HL-60/S4 treated with retinoic acid at 250 ng/mL for 4 days and 3 days (cell line): ENCODE measurements at regions not wholly inside any gene's neighbourhood (a gene's known extent, or its start where the extent isn't known, plus 50 kb on each side); places are given as distances from the start of the nearest gene placed in this dataset.
"Not testable (repeated sequence)": the region's sequence is repeated elsewhere in the genome, so short reads cannot be mapped to it uniquely, and the experiment has no call there.

Experiments used
- in situ Hi-C: fragments of 300-500 bp; cut with MboI; formaldehyde crosslinking; loops from 2 replicates; pipeline ENCODE4 v1.7.0; 2022; ENCODE audit warnings: low sequenced_read_pairs

DNA sequence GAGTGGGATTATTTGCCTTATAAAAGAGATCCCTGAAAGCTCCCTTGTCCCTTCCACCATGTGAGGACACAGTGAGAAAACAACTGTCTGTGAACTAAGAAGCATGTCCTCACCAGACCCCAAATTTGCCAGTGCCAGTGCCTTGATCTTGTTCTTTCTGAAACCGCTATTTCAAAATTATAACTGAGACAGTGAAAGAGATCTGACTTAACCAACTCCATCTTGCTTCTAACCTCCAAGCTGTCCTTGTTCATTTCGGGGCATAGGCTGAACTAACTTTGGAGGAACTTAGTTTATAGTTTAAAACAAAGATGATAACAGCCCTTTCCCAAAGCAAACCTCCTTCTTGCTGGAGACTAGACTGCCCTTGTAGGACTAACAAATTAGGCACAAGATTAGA, 563.9 kb downstream of the ADCYAP1 start:
- in situ Hi-C loops = no loop called here

DNA sequence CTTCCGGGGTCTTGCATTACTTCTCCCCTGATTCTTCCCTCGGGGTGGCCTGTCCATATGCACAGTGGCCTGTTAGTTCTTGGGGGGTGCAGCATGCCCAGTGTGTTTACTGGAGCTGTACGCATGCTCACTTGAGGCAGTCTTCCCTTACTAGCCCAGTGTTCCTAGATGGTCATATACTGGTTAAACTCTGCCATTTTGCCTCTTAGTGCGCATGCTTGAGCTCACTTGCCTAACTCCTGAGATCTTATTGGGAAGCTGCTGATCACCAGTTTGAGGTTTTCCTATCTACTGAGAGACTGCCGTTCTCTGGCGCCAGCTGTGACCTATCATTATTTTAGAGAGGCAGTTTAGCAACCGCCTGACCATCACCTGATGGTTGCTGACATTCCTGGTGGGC, 571.2 kb downstream of the ADCYAP1 start:
- in situ Hi-C loops = no loop called here

DNA sequence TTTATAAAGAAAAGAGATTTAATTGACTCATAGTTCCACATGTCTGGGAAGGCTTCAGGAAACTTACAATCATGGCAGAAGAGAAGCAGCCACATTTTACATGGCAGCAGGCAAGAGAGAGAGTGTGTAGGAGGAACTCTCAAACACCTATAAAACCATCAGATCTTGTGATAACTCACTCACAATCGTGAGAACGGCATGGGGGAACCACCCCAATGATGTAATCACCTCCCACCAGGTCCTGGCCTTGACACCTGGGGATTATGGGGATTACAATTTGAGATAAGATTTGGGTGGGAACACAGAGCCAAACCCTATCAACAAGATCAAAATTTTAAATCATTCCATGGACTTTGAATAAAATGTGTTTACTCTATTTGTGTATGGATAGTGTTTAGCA, 575.6 kb downstream of the ADCYAP1 start:
- in situ Hi-C loops = no loop called here

DNA sequence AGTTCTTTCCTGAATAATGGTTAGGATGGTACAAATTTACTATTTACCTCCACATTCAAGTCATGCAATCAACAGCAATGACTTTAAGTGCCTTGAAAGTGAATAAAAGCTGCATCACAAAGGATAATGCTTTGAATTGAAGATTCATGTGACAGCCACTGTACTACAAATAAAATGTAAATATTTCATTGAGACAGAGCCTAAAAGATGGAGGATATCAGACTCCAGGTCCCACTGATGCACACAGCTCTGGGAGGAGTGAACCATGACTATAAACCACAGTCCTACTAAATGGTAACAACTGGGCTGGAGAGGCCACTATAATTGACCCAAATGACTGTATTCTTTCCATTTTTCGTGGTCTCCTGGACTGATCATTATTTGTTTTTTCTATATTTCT, 576.9 kb downstream of the ADCYAP1 start:
- in situ Hi-C loops = no loop called here

DNA sequence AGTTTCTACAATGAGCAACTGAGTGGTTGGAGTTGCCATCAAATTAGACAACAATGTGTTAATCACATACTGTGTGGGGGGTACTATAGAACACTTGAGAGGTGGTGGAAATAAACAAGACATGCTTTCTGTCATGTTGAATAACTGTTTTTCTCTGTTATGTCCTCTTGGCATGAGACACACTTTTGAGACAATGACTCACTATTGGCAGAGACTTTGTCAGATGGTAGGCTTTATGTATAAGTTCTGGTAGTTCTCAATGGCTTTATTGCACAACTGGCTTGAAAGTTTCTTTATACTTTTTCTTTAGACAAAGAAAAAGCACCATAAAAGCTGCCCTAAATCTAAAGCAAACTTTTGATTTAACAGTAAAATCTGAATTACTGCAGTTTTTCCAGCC, 578.7 kb downstream of the ADCYAP1 start:
- in situ Hi-C loops = no loop called here

DNA sequence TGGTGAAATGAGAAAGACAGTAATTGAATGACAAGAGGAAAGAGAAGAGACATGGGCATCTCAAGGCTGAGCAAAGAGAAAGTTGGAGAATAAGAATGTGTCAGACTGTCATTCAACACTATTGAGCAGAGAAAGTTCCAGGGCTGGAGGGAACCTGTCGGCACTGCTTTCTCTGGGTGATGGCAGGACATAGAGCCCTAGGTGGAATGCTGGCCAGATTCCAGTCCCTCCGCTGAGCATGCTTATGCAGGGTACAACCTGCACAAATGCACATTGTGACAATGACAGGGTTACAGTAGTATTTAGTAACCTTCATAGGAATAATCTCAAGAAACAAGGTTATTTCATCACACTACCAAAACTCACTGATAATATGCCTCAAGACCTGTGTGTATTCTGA, 582.8 kb downstream of the ADCYAP1 start:
- in situ Hi-C loops = no loop called here

DNA sequence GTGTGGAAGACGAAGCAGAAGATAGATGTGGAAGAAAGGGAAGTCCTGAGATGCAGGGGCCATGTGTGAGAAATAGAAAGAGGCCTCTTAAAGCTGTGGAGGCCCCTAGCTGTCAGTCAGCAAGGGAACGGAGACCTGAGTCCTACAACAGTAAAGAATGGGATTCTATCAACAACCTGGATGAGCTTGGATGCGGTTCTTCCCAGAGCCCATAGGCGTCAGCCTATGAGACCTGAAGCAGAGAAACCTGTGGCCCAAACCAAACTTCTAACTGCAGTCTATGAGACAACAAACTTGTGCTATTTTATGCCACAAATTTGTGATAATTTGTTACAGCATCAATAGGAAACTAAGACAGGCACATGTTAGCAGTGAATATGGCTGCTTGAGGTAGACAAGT, 583.7 kb downstream of the ADCYAP1 start:
- in situ Hi-C loops = no loop called here

DNA sequence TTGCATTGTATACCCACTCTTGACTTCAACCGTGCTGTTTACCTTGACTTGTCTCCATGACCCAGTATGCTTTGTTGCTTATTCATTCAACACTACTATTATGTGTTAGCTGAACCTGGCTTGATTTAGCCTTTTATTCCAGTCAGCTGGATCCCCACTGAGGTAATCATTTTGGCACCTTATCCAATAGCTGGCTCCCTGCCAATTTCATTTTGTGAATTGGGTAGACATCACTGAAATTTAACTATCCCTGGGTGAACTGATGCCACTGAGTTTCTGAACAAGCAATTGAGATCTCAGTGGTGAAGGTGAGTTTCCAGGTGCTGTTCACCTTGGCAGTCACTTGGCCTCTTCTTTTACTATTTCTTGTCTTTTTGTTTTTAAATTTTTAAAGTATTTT, 584.3 kb downstream of the ADCYAP1 start:
- in situ Hi-C loops = no loop called here

DNA sequence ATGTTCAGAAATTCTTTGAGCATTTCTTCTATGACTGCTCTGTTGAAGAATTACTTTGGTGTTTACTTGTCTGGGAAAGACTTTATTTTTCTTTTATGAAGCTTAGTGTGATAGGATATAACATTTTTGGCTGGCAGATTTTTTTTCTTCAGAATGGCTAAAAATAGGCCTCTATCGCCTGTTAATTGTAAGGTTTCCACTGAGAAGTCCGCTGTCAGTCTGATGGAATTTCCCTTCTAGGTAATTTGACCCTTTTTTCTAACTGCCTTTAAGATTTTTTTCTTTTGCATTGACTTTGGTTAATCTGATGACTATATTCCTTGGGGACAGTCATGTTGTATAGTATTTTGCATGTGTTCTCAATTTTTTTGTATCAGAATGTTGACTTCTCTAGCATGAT, 590.7 kb downstream of the ADCYAP1 start:
- in situ Hi-C loops = no loop called here

DNA sequence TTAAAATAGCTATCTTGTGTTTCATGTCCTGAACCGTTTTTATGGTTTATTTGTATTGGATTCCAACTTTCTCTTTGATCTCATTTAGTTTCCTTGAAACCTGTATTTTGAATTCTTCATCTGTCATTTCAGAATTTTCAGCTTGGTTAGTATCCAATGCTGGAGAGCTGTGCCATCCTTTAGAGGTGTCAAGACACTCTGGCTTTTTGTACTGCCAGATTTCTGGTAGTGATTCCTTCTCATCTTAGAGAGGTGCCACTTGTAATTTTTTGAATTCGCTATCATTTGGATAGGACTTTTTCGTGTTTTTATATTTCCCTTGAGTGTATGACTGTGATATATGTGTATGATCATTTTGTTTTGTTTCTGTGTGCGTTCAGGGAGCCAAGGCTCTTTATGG, 591.4 kb downstream of the ADCYAP1 start:
- in situ Hi-C loops = no loop called here

DNA sequence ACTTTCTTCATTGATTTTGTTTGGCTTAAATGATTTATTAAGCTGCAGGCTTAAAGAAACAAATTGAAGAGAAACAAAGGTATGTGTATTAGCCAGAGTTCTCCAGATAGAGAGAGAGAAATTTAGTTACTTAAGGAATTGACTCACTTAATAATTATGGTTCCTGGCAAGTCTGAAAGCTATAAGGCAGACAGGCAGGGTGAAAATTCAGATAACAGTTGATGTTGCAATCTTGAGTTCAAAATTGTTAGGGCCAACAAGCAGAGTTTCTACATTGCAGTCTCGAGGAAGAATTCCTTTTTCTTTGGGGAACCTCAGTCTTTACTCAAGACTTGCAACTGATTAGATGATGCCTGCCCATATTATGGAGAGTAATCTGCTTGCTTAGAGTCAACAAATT, 593.5 kb downstream of the ADCYAP1 start:
- in situ Hi-C loops = no loop called here

DNA sequence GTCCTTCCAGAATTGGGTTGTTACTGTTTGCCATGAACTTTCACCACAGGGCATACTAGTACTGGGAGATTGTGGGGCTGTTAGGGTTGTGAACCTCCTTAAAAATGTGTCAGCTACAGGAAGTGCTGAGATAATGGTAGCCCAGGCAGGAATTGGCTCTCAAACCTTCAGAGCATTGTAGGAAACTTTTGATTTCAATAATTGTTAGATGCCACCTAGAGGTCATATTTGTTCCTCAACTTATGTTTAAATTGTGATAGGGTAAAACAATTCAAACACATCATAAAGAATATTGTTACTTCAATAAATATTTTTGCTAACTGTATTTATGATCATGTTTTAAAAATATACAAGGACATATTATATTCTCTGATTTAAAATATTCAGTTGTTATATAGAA, 594.6 kb downstream of the ADCYAP1 start:
- in situ Hi-C loops = no loop called here

DNA sequence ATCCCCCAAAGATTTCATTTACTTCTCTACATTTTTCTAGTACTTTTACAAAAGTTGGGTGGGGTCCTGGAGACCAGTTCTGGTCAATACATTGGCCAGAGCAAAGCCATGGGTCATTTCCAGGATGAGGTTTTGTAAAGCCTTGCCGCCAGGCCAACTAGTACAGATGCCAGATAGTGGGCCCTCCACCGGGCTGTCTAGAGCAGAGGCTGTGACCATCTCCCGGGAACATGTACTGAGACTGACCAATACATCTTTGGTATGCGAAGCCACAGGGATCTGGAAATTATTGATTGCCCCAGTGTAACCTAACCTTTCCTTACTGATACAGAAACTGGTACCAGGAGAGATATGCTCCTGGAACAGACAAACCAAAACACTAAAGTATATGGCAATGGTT, 599.2 kb downstream of the ADCYAP1 start:
- in situ Hi-C loops = no loop called here

DNA sequence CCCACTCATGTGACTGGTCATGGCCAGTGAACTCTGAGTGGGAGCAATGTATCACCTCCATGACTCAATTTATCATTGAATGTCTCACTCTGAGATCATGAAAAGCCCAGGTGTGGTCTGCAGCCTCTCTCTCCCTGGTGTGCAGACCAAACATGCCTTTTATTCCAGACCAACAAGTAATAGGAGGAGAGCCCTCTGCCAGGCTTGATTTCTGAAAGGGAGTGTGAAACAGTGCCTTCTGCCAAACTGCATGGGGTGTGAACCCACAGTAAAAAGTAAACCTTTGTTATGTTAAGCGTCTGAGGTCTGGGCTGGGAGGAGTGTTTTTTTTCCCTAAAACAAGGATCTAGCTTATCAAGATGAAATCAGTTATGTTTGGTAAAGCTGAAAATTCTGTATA, 601.2 kb downstream of the ADCYAP1 start:
- in situ Hi-C loops = no loop called here

DNA sequence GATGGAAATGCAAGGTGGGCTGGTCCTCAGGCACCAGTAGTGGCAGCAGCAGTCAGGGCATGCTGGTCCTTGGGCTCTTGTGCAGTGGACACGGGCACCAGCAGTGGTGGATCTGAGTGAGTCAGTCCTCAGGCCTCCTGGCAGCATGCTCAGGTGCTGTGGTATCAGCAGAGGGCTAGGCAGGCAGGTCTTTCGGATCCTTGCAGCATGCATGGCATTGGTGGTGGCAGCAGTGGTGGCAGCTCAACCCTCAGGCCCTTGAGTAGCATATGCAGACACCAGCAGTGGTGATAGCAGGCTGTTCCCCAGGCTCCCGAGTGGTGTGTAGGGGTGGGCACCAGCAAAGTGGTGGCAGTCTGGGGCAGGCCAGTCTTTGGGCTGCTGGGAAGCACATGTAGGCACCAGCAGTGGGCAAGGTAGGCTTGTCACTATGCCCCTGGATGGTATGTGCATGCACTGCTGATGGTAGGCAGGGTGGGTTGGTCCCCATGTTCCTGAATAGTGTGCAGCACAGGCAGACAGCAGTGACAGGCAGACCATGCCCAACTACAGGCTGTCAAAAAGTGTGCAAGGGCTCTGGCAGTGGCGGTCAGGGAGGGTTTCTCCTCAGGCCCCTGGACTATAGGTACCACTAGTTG, 606.0 kb downstream of the ADCYAP1 start:
- in situ Hi-C loops = no loop called here

DNA sequence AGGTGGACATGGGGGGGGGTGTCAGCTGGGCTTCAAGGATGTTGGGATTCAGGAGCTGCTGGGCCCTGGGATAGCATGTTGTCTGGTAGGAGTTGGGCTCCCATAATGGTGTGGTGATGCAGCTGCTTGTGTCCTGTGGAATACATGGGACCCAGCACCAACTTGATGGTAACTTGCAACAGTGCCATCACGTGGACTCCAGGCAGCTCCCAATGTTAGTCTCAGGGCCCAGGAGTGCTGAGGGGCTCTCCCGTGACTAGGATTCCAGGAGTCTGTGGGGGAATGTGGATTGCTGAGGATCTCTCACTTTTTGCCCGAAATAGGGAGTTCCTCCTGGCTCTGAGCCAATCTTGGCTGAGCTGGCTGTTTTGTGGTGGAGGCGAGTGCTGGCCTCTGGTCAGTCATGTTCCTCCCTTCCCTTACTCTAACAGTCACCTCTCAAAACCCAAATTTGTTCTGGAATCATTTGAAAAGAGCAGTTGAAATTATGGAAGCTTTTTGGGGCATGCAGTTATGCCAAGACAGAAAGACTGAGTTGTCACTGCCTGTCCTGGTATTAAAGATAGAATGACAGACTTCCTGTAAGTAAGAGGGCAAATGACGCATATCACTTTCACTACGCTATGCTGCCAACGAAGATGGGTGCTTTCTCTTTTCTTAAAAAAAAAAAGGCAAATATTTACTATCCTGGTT, 607.1 kb downstream of the ADCYAP1 start:
- in situ Hi-C loops = no loop called here

DNA sequence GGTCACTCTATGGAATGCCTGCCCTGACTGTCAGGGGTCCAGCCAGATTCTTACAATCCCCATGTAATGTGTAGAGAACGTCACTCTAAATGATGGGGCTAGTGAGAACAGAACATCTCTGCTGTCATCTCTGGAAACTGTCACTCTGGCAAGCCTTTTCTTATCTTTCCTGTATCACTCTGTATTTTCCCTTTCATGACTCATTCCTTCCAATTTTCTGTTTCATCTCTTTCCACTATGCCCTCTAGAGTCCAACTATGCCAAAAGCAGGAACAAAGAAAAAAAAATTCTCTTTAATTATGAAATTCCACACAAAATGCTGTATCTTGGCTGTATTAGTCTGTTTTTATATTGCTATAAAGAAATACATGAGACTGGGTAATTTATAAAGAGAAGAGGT, 608.8 kb downstream of the ADCYAP1 start:
- in situ Hi-C loops = no loop called here

DNA sequence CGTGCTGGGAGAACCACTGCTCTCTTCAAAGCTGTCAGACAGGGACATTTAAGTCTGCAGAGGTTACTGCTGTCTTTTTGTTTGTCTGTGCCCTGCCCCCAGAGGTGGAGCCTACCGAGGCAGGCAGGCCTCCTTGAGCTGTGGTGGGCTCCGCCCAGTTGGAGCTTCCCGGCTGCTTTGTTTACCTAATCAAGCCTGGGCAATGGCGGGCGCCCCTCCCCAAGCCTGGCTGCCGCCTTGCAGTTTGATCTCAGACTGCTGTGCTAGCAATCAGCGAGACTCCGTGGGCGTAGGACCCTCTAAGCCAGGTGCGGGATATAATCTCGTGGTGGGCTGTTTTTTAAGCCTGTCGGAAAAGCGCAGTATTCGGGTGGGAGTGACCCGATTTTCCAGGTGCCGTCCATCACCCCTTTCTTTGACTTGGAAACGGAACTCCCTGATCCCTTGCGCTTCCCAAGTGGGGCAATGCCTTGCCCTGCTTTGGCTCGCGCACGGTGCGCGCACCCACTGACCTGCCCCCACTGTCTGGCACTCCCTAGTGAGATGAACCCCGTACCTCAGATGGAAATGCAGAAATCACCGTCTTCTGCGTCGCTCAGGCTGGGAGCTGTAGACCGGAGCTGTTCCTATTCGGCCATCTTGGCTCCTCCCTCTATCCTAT, 617.0 kb downstream of the ADCYAP1 start:
- in situ Hi-C loops = not testable (repeated sequence)

DNA sequence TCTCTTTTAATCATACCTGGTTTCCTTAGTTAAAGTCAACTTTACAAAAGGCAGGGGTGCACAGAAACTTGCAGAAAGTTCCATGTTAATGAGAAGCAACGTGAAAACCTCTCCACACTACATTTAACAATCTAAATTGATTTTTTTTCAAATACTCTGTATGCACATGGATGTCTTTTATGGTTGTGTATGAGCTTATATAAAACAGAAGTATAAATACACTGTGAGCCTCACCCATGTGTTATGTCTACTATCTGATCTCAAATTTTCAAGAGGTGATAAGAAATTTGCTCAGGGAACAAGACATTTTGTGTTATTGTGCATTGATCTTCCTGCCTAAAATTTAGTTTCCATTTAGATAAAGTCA, 617.6 kb downstream of the ADCYAP1 start:
- in situ Hi-C loops = no loop called here

DNA sequence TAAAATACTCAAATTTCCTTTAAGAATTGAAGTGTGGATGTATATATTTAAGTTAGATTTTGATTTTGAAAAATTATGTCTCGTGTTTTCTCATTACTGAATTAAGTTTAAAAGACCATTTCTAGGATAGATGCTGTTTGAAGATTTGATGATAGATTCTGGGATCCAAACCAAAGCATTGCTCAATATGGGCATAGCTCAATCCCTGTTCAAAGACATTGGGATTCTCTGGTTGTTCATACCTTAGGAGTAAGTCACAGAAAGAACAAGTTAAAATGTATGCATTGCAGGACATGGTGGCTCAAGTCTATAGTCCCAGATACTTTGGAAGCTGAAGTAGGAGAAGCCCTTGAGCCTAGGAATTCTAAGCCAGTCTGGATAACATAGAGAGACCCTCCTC, 622.3 kb downstream of the ADCYAP1 start:
- in situ Hi-C loops = no loop called here

DNA sequence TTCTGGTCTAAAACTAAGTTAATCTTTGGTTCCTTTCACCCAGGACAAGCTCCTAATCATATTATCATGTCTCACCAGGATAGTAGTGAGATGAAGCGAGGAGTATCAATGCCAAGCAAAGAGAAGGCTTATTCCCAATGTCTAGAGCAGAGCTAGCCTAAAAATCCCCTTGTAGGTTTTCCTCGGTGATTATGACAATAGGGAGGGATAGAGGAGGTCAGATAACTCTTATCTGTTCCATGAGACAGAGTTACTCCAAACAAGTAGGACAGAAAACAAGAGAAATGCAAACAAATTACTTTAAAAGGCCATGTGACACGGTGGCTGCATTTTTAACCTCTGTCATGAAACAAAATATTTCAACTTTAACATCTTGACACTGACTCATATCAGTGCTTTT, 623.1 kb downstream of the ADCYAP1 start:
- in situ Hi-C loops = no loop called here

DNA sequence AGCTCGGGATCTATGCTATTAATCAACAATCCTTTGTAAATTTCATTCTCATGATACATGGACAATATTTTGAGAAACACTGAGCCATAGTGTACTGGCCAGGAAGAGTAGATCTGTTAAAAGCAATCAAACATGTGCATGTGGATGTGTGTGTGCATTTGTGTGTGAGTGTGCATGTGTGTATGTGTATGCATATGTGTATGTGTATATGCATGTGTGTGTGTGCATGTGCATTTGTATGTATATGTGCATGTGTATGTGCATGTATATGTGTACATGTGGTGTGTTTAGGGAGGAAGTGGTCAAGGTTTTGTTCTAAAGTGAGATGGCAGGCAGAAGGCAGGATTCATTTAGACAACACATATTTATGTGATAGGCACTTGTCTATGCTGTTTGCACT, 623.8 kb downstream of the ADCYAP1 start:
- in situ Hi-C loops = no loop called here
